K562 (cell line): ENCODE measurements at regions not wholly inside any gene's neighbourhood (a gene's known extent, or its start where the extent isn't known, plus 50 kb on each side); places are given as distances from the start of the nearest gene placed in this dataset.

Experiments
- ATAC-seq: fragments of 200-7000 bp; cut with Tn5 transposase; 3 replicates; pipeline ENCODE4 v1.9.1; 2020; ENCODE audit warnings: moderate library complexity
- BruUV-seq: library from RNA; stranded (reverse); fragments of 400-500 nt; replicated peaks from 2 replicates; lab custom pipeline; 2021; lab: Mats Ljungman, UMichigan
- CTCF ChIA-PET: fragments of 300-600 bp; formaldehyde crosslinking; extraction: SDS; loops from one replicate; lab custom pipeline; 2021; ENCODE audit warnings: low intra/inter-chr PET ratio; lab: Yijun Ruan, JAX
- POLR2A ChIA-PET: fragments of 300-600, 350-650 bp; sonication (Branson Sonifier 250); formaldehyde crosslinking; extraction: SDS; loops from one replicate; lab custom pipeline; 2021; ENCODE audit warnings: antibody characterized with exemption, inconsistent platforms; lab: Yijun Ruan, JAX
- DNase-seq, 4 experiments: peaks; one replicate each; pipeline versions ENCODE4 v3.0.0 to v3.0.0-alpha.2; 2011 to 2018; ENCODE audit warnings: low spot score in 3 of 4, mixed read lengths in 3 of 4; ENCODE audit errors: extremely low read depth in 1 of 4
- FAIRE-seq: peaks from 2 replicates; lab custom pipeline; 2011; peaks lifted over from hg19 to GRCh38; lab: Jason Lieb, UNC
- H2AFZ ChIP-seq: 2 replicates; pipeline ENCODE4 v1.6.0; 2011; ENCODE audit warnings: low read depth, low read length, control low read depth, inconsistent platforms
- H3K27ac ChIP-seq: fragments of 200-600 bp; 3 replicates; pipeline ENCODE4 v1.8.0; 2011; ENCODE audit warnings: low read depth, mild to moderate bottlenecking, control low read depth, inconsistent platforms, low read length, moderate library complexity, mixed read lengths; ENCODE audit errors: extremely low read depth
- H3K27me3 ChIP-seq, 2 experiments: fragments of 300-600 bp in 1 of 2; 2 replicates in 1 of 2; 3 replicates in 1 of 2; pipeline versions ENCODE4 v1.6.0 to v1.8.0; 2011; ENCODE audit warnings: inconsistent platforms in 2 of 2, low read length in 2 of 2, mild to moderate bottlenecking in 1 of 2, mixed read lengths in 1 of 2, moderate library complexity in 1 of 2; ENCODE audit not compliant: control insufficient read depth in 2 of 2, insufficient read depth in 2 of 2
- H3K36me3 ChIP-seq: fragments of 300-600 bp; 3 replicates; pipeline ENCODE4 v1.8.0; 2011; ENCODE audit warnings: mild to moderate bottlenecking, low read length, inconsistent platforms; ENCODE audit not compliant: control insufficient read depth, insufficient read depth
- H3K4me1 ChIP-seq, 2 experiments: fragments of 200-600 bp in 1 of 2; replicated peaks in 1 of 2; 2 replicates in 1 of 2; 3 replicates in 1 of 2; pipeline versions ENCODE4 v1.5.1 to v1.8.0; 2011; ENCODE audit warnings: inconsistent platforms in 2 of 2, low read length in 2 of 2, mild to moderate bottlenecking in 1 of 2, mixed read lengths in 1 of 2, moderate library complexity in 1 of 2; ENCODE audit not compliant: control insufficient read depth in 2 of 2, insufficient read depth in 2 of 2
- H3K4me2 ChIP-seq: 2 replicates; pipeline ENCODE4 v1.6.1; 2011; ENCODE audit warnings: low read length, control low read depth, inconsistent platforms, mixed read lengths; ENCODE audit not compliant: insufficient read depth
- H3K4me3 ChIP-seq: fragments of 200-600 bp; sonication (generic), shearing (Covaris generic); 2 replicates; pipeline ENCODE4 v1.5.1; 2016; ENCODE audit warnings: control low read depth, inconsistent platforms
- H3K79me2 ChIP-seq: fragments of 200-600 bp; 3 replicates; pipeline ENCODE4 v1.8.0; 2011; ENCODE audit warnings: low read length, inconsistent platforms; ENCODE audit not compliant: control insufficient read depth, insufficient read depth
- H3K9ac ChIP-seq, 2 experiments: 2 replicates each; pipeline versions ENCODE4 v1.6.0 to v1.6.1; 2011; ENCODE audit warnings: low read depth in 2 of 2, low read length in 2 of 2, control low read depth in 1 of 2, inconsistent platforms in 1 of 2, mild to moderate bottlenecking in 1 of 2, mixed read lengths in 1 of 2; ENCODE audit not compliant: insufficient read depth in 1 of 2
- H3K9me1 ChIP-seq: one replicate; pipeline ENCODE4 v1.6.0; 2011; ENCODE audit warnings: inconsistent platforms, mild to moderate bottlenecking, low read length, moderate library complexity; ENCODE audit not compliant: control insufficient read depth, insufficient read depth
- H3K9me3 ChIP-seq: replicated peaks from 2 replicates; pipeline ENCODE4 v1.5.1; 2011; ENCODE audit warnings: low read depth, low read length, inconsistent platforms; ENCODE audit not compliant: control insufficient read depth, insufficient read depth
- H4K20me1 ChIP-seq: replicated peaks from 2 replicates; pipeline ENCODE4 v1.6.1; 2011; ENCODE audit warnings: low read length, inconsistent platforms, mixed read lengths; ENCODE audit not compliant: control insufficient read depth, insufficient read depth
- PHF20 ChIP-seq: fragments of 450-650 bp; IDR thresholded peaks from 2 replicates; pipeline ENCODE4 v1.6.1; 2018; ENCODE audit not compliant: partially characterized antibody
- POU5F1 ChIP-seq: fragments of 150-350 bp; IDR thresholded peaks from 2 replicates; pipeline ENCODE4 v1.6.1; 2014; ENCODE audit warnings: borderline replicate concordance, low read length, low read depth, mild to moderate bottlenecking; ENCODE audit not compliant: partially characterized antibody
- RUNX1 ChIP-seq: sonication (generic); IDR thresholded peaks from 2 replicates; pipeline ENCODE4 v1.6.1; 2016; ENCODE audit warnings: antibody characterized with exemption, low read depth
- TAF7 ChIP-seq: fragments of 450-650 bp; IDR thresholded peaks from 2 replicates; pipeline ENCODE4 v1.6.1; 2016; ENCODE audit warnings: missing genetic modification characterization, missing compliant biosample characterization
- TEAD2 ChIP-seq: fragments of 450-650 bp; IDR thresholded peaks from 2 replicates; pipeline ENCODE4 v1.6.1; 2016; ENCODE audit warnings: missing genetic modification characterization, control low read depth, missing compliant biosample characterization
- ZNF280B ChIP-seq: fragments of 250-450 bp; sonication (Bioruptor Pico); IDR thresholded peaks from 2 replicates; pipeline ENCODE4 v1.5.1; 2021; ENCODE audit warnings: mild to moderate bottlenecking
- ZNF311 ChIP-seq: fragments of 250-450 bp; sonication (Bioruptor Pico); IDR thresholded peaks from 2 replicates; pipeline ENCODE4 v1.4.0; 2020; ENCODE audit warnings: mild to moderate bottlenecking, moderate library complexity
- WGBS: fragments of 100-300 bp; shearing (Covaris generic); methylation state at CpG from one replicate; pipeline ENCODE4 v1.1.6; 2016; ENCODE audit warnings: low coverage, mixed read lengths; ENCODE audit not compliant: insufficient coverage; ENCODE audit errors: missing lambda C conversion rate; 5-methylcytosine and 5-hydroxymethylcytosine counted together
- in situ Hi-C: fragments of 300-500 bp; cut with MboI; formaldehyde crosslinking; loops from 4 replicates; pipeline ENCODE4 v1.15.0; 2018; ENCODE audit warnings: inconsistent platforms, mixed read lengths
- intact Hi-C: fragments of 100-400 bp; cut with micrococcal nuclease; formaldehyde crosslinking; loops from 2 replicates; pipeline ENCODE4 v1.14.2; 2022

DNA sequence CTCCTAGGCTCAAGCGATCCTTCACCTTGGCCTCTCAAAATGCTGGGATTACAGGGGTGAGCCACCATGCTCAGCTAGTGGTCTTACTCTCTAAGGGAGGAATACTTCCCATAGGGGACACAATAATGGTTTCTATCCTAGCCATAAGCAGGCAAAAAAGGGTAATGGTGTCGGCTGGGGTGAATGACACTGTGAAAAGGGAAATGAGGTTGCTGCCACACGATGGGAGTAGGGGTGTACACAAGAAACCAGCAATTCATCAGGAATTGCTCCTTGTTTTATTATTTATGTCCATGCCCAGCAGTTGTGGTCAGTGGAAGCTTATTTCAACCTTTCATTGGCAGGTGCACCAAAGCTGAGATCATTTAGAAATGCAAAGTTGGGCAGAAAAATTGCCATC lies 70.3 kb upstream of the ZFR start (continued):
- no peak for TF ChIP-seq ZNF280B (CRISPR knock-in tag)
- no peak for TF ChIP-seq ZNF311 (CRISPR knock-in tag)
- no peak for TF ChIP-seq TAF7 (tag)
- TF ChIP-seq POU5F1 = no peak
- no peak for TF ChIP-seq PHF20
- no peak for TF ChIP-seq RUNX1

DNA sequence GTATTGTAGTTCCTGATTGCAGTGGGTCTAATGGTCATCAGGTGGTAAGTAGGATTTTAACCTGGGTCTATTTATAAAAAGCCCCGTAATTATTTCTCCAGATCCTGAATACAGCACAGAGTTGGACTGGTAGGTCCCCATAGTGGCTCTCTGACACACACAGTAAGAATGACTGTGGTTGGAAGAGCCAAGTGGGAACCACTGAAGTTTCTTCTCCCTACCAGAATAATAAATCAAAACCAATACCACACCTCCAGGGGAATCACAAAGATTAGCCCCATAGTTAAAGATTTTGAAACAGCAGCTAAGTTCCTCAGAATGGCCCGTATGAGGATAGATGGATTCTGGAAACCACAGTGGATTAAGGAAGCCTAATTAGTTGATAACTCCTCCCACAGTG lies 68.4 kb upstream of the ZFR start:
- Histone ChIP-seq H3K27me3 (peaks cover 14 to 15% of the 10 kb centered on the region in 2 experiments; a peak in 4 of 5 replicates), H3K27ac (no peak overlapping the region), H3K9ac (no peak overlapping the region), H3K36me3 (no peaks in the 10 kb centered on the region), H3K9me1 (no peaks in the 10 kb centered on the region), H3K4me1 (no peaks in the 10 kb centered on the region), H3K4me3 (no peak overlapping the region), H3K4me2 (no peak overlapping the region), H4K20me1 (no peaks in the 10 kb centered on the region), H3K9me3 (no peaks in the 10 kb centered on the region), H2AFZ (no peak overlapping the region), H3K79me2 (no peaks in the 10 kb centered on the region)
- FAIRE-seq = no peak
- 2% methylated on average over 2 of the region's 2 CpGs for whole genome bisulfite sequencing
- in situ Hi-C loops (no loop called here), intact Hi-C loops (no loop called here)
- ChIA-PET POLR2A (interaction anchor here (0.5 to 1.4 kb wide), 3 partner anchors 13 to 874 kb away, joined by 3 read pairs; partner anchors contain the start of gene PDZD2), CTCF (no interaction called here)
- DNase-seq = no peak
- no peak for ATAC-seq
- no peak for TF ChIP-seq TEAD2 (tag)
- BruUV-seq = no TSS peak
